Tibial artery (tissue), 4 donors: ENCODE measurements at regions not wholly inside any gene's neighbourhood (a gene's known extent, or its start where the extent isn't known, plus 50 kb on each side); places are given as distances from the start of the nearest gene placed in this dataset.

ENCODE experiments used
- DNase-seq, 2 donors: peaks; one replicate each; pipeline ENCODE4 v3.0.0-alpha.2; 2019
- H3K27ac ChIP-seq, 2 donors: fragments of 200-600 bp; sonication (generic) in 1 of 2; 1 replicate in 1 of 2; 2 replicates in 1 of 2; pipeline ENCODE4 v1.5.1; 2018 to 2019; ENCODE audit warnings: mild to moderate bottlenecking in 1 of 2
- H3K27me3 ChIP-seq, 2 donors: fragments of 200-600 bp; sonication (generic) in 1 of 2; one replicate each; pipeline versions ENCODE4 v1.5.1 to v1.6.0; 2016 to 2019
- H3K36me3 ChIP-seq, 3 donors: fragments of 200-600 bp; sonication (generic) in 2 of 3; one replicate each; pipeline ENCODE4 v1.5.1; 2016 to 2019; ENCODE audit warnings: mild to moderate bottlenecking in 2 of 3
- H3K4me1 ChIP-seq, 4 donors: fragments of 200-600 bp; sonication (generic) in 2 of 4; 1 replicate in 3 of 4; 2 replicates in 1 of 4; pipeline ENCODE4 v1.5.1; 2016 to 2019
- H3K4me3 ChIP-seq, 2 donors: fragments of 200-600 bp; sonication (generic) in 1 of 2; 1 replicate in 1 of 2; 2 replicates in 1 of 2; pipeline ENCODE4 v1.5.1; 2018 to 2019; ENCODE audit warnings: mild to moderate bottlenecking in 2 of 2
- H3K9me3 ChIP-seq, 3 donors: fragments of 200-600 bp; sonication (generic) in 1 of 3; one replicate each; pipeline ENCODE4 v1.5.1; 2016 to 2019
- intact Hi-C: fragments of 100-400 bp; cut with DNase I; formaldehyde crosslinking; loops from one replicate; pipeline ENCODE4 v1.15.0; 2023; ENCODE audit warnings: low total_unique reads
- TF ChIP-seq, protein P1 (sequence below), 2 experiments: fragments of 200-600 bp in 1 of 2; fragments of 450-650 bp in 1 of 2; IDR thresholded peaks; one replicate each; pipeline ENCODE4 v1.5.1; 2017 to 2019; ENCODE audit warnings: antibody characterized with exemption in 2 of 2, mild to moderate bottlenecking in 1 of 2, moderate library complexity in 1 of 2

- Histone ChIP-seq H3K4me3 (no peak overlapping the region), H3K4me1 (peaks cover 0 to 14% (median 0%) of the 10 kb centered on the region in 4 donors), H3K27ac (no peak overlapping the region), H3K36me3 (no peaks in the 10 kb centered on the region), H3K9me3 (no peaks in the 10 kb centered on the region), H3K27me3 (no peaks in the 10 kb centered on the region)
- TF ChIP-seq, protein P1, sequence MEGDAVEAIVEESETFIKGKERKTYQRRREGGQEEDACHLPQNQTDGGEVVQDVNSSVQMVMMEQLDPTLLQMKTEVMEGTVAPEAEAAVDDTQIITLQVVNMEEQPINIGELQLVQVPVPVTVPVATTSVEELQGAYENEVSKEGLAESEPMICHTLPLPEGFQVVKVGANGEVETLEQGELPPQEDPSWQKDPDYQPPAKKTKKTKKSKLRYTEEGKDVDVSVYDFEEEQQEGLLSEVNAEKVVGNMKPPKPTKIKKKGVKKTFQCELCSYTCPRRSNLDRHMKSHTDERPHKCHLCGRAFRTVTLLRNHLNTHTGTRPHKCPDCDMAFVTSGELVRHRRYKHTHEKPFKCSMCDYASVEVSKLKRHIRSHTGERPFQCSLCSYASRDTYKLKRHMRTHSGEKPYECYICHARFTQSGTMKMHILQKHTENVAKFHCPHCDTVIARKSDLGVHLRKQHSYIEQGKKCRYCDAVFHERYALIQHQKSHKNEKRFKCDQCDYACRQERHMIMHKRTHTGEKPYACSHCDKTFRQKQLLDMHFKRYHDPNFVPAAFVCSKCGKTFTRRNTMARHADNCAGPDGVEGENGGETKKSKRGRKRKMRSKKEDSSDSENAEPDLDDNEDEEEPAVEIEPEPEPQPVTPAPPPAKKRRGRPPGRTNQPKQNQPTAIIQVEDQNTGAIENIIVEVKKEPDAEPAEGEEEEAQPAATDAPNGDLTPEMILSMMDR (IDR thresholded peaks at IDR 0.05) = no peak
- intact Hi-C loops = no loop called here
- DNase-seq = no peak
Measured at GRCh38 chr3:110530902-110531301, 540.7 kb upstream of the NECTIN3 start.

DNA sequence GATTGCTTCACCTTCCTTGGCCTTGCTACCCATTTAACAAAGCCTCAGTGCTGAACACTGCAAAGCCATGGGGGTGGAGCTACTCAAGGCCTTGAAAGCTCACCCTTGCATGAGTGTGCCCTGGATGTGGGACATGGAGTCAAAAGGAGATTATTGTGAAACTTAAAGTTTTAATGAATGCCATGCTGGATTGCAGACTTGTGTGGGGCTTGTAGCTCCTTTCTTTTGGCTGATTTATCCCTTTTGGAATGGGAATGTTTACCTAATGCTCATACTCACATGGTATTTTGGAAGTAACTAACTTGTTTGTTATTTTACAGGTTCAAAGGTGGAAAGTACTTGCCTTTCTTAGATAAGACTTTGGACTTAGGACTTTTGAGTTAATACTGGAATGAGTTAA is 538.5 kb upstream of the NECTIN3 start:
- Histone ChIP-seq H3K27ac (no peak overlapping the region), H3K4me1 (peaks cover 0 to 6% (median 0%) of the 10 kb centered on the region in 4 donors), H3K4me3 (no peak overlapping the region), H3K36me3 (no peaks in the 10 kb centered on the region), H3K9me3 (no peaks in the 10 kb centered on the region), H3K27me3 (no peaks in the 10 kb centered on the region)
- TF ChIP-seq, protein P1 (IDR thresholded peaks at IDR 0.05) = no peak
- intact Hi-C loops = no loop called here
- DNase-seq = no peak

DNA sequence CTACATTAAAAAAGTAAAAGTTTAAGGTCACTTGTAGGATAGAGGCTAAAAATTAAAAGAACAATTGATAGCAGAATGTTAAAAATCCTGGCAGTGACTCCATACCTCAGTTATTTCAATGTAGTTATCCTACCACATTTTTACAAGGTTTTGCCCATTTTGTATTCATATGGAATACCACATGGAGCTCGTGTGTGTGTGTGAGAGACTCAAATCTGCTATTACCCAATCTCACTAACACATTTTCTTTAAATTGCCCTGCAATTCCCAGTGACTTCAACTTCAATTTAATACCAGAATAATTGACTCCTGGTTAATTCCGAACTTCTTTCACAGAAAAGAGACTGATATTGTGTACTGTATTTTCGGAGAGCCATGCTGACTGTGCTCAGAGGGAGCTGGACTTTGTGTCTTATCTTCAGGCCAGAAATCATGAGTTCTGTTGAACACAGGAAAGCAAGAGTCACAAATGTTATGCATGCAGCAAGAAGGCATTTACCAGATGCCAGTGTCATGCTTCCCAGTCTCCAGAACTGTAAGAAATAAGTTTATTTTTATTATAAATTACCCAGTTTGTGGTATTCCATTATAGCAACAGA is 529.0 kb upstream of the NECTIN3 start:
- no peaks in the 10 kb centered on the region for H3K4me1 ChIP-seq
- TF ChIP-seq, protein P1 (IDR thresholded peaks at IDR 0.05) = no peak
- no peak for DNase-seq
- intact Hi-C loops = no loop called here
- no peaks in the 10 kb centered on the region for H3K36me3 ChIP-seq
- no peaks in the 10 kb centered on the region for H3K27me3 ChIP-seq
- H3K9me3 ChIP-seq = no peaks in the 10 kb centered on the region
- H3K4me3 ChIP-seq = no peak overlapping the region
- no peak overlapping the region for H3K27ac ChIP-seq

GRCh38 chr3:110544730-110545129 is 526.9 kb upstream of the NECTIN3 start:
- Histone ChIP-seq H3K36me3 (no peaks in the 10 kb centered on the region), H3K9me3 (no peaks in the 10 kb centered on the region), H3K4me3 (no peak overlapping the region), H3K27me3 (no peaks in the 10 kb centered on the region), H3K4me1 (no peaks in the 10 kb centered on the region), H3K27ac (no peak overlapping the region)
- TF ChIP-seq, protein P1 (IDR thresholded peaks at IDR 0.05) = no peak
- intact Hi-C loops = no loop called here
- no peak for DNase-seq

DNA sequence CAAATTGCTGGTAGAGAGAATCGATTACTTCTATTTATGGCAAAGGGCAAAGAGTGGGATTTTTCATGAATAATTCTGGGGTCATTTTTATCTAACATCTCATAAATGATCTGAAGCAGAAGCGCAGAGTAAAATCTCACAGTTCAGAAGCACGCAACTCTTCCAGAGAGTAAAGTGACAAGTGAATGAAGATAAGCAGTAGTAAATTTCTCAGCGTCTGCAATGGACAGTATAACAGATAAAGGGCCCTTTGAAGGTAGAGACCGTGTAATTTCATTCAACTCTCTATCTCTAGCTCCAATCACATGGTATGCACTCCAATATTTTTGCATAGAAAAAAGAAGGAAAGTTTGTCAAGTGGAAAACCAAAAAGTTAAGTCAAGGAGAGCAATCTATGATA is 521.1 kb upstream of the NECTIN3 start:
- intact Hi-C loops = no loop called here
- Histone ChIP-seq H3K27me3 (no peaks in the 10 kb centered on the region), H3K4me1 (no peaks in the 10 kb centered on the region), H3K27ac (no peak overlapping the region), H3K9me3 (no peaks in the 10 kb centered on the region), H3K36me3 (no peaks in the 10 kb centered on the region), H3K4me3 (no peak overlapping the region)
- TF ChIP-seq, protein P1 (IDR thresholded peaks at IDR 0.05) = no peak
- no peak for DNase-seq

GRCh38 chr3:110562621-110563020 is 509.0 kb upstream of the NECTIN3 start:
- intact Hi-C loops = no loop called here
- TF ChIP-seq, protein P1 (IDR thresholded peaks at IDR 0.05) = no peak
- no peak for DNase-seq
- Histone ChIP-seq H3K27ac (no peak overlapping the region), H3K9me3 (peaks cover 0 to 4% (median 0%) of the 10 kb centered on the region in 3 donors), H3K27me3 (no peaks in the 10 kb centered on the region), H3K4me1 (peaks cover 0 to 6% (median 0%) of the 10 kb centered on the region in 4 donors), H3K4me3 (no peak overlapping the region), H3K36me3 (no peaks in the 10 kb centered on the region)
